ENCODE measurements at regions not wholly inside any gene's neighbourhood (a gene's known extent, or its start where the extent isn't known, plus 50 kb on each side); places are given as distances from the start of the nearest gene placed in this dataset.

DNA sequence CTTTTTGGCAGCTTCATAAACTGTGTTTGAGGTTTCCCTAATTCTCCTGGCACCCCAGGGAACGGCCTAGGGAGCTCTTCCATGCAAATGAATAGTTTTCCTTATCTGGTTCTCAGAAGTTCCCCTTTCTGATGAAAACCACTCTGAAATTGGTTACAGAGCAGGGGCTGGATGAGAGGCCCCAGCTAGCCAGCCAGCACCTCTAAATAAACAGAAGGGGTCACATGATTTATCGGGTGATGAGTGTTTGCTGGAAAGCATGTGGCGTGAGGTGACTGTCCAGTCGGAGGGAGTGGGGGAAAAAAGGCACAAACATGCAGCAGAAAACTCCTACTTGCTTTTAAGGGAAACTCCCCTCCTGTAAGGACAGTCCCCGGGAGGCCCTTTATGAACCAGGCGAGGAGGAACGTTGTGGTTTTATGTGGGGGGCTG is 261.2 kb upstream of the ANKRD55 start:
- H3K79me2 ChIP-seq (ENCODE audit: low read depth) = no peaks in the 10 kb centered on the region
- DNase-seq = no peak
- CTCF ChIA-PET = no interaction called here
- no peak overlapping the region for H3K4me3 ChIP-seq
- TF ChIP-seq EZH2 (IDR thresholded peaks at IDR 0.05; ENCODE audit: low read depth) = no peak
- TF ChIP-seq, protein P1, sequence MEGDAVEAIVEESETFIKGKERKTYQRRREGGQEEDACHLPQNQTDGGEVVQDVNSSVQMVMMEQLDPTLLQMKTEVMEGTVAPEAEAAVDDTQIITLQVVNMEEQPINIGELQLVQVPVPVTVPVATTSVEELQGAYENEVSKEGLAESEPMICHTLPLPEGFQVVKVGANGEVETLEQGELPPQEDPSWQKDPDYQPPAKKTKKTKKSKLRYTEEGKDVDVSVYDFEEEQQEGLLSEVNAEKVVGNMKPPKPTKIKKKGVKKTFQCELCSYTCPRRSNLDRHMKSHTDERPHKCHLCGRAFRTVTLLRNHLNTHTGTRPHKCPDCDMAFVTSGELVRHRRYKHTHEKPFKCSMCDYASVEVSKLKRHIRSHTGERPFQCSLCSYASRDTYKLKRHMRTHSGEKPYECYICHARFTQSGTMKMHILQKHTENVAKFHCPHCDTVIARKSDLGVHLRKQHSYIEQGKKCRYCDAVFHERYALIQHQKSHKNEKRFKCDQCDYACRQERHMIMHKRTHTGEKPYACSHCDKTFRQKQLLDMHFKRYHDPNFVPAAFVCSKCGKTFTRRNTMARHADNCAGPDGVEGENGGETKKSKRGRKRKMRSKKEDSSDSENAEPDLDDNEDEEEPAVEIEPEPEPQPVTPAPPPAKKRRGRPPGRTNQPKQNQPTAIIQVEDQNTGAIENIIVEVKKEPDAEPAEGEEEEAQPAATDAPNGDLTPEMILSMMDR (conservative IDR thresholded peaks at IDR 0.05) = no peak
- intact Hi-C loops (cut with micrococcal nuclease; ENCODE audit: unreplicated experiment) = no loop called here
- H3K9me3 ChIP-seq (ENCODE audit: insufficient read depth, low read depth) = no peaks in the 10 kb centered on the region
- H2AFZ ChIP-seq = no peak overlapping the region
- H3K36me3 ChIP-seq (ENCODE audit: low read depth) = no peaks in the 10 kb centered on the region
- no peaks in the 10 kb centered on the region for H3K9me2 ChIP-seq (ENCODE audit: insufficient read depth)
- H3K27ac ChIP-seq = no peak overlapping the region
- no peaks in the 10 kb centered on the region for H3K27me3 ChIP-seq (ENCODE audit: insufficient read depth, low read depth)
- POLR2A ChIA-PET (ENCODE audit: unreplicated experiment) = no interaction called here
- no peaks in the 10 kb centered on the region for H4K20me1 ChIP-seq (ENCODE audit: insufficient read depth)
- BruUV-seq (replicated peaks) = no TSS peak
- no peak overlapping the region for H3K4me2 ChIP-seq
- peaks cover 19% of the 10 kb centered on the region for H3F3A ChIP-seq (ENCODE audit: insufficient read depth, low read depth)
- H3K4me1 ChIP-seq (replicated peaks; ENCODE audit: insufficient read depth) = peaks cover 28% of the 10 kb centered on the region

DNA sequence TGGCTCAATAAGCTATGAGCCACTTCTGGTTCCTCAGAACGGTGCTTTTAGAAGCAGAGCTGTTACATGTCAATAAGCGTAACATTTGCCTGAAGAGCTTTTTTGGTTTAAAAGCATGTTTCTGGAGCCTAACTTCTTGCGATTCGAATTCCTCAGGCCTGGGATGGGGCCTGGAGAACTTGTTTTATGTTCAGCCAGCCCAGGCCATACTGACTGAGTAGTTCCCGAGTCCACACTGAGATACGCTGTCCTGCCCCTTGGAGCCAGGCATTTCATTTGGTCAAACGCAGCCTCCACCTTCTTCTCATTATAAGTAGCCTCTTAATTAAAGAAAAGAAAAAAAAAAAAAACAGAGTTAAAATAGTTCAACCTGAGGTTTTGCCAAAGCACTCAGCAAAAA is 260.6 kb upstream of the ANKRD55 start:
- intact Hi-C loops (cut with micrococcal nuclease; ENCODE audit: unreplicated experiment) = no loop called here
- Histone ChIP-seq H4K20me1 (ENCODE audit: insufficient read depth) (no peaks in the 10 kb centered on the region), H3K36me3 (ENCODE audit: low read depth) (no peaks in the 10 kb centered on the region), H3K4me2 (no peak overlapping the region), H3K9me2 (ENCODE audit: insufficient read depth) (no peaks in the 10 kb centered on the region), H3K79me2 (ENCODE audit: low read depth) (no peaks in the 10 kb centered on the region), H3K9me3 (ENCODE audit: insufficient read depth, low read depth) (no peaks in the 10 kb centered on the region), H3K4me1 (replicated peaks; ENCODE audit: insufficient read depth) (peaks cover 32% of the 10 kb centered on the region), H2AFZ (no peak overlapping the region), H3F3A (ENCODE audit: insufficient read depth, low read depth) (peaks cover 19% of the 10 kb centered on the region), H3K27ac (no peak overlapping the region), H3K4me3 (no peak overlapping the region), H3K27me3 (ENCODE audit: insufficient read depth, low read depth) (no peaks in the 10 kb centered on the region)
- ChIA-PET CTCF (no interaction called here), POLR2A (ENCODE audit: unreplicated experiment) (no interaction called here)
- no peak for TF ChIP-seq EZH2 (IDR thresholded peaks at IDR 0.05; ENCODE audit: low read depth)
- TF ChIP-seq, protein P1 (conservative IDR thresholded peaks at IDR 0.05) = no peak
- BruUV-seq (replicated peaks) = no TSS peak
- DNase-seq = no peak

- intact Hi-C loops (cut with micrococcal nuclease; ENCODE audit: unreplicated experiment) = no loop called here
- CTCF ChIA-PET = no interaction called here
- H3K36me3 ChIP-seq (ENCODE audit: low read depth) = no peaks in the 10 kb centered on the region
- H3K27me3 ChIP-seq (ENCODE audit: insufficient read depth, low read depth) = no peaks in the 10 kb centered on the region
- peaks cover 19% of the 10 kb centered on the region for H3F3A ChIP-seq (ENCODE audit: insufficient read depth, low read depth)
- no peak for DNase-seq
- no TSS peak for BruUV-seq (replicated peaks)
- no peaks in the 10 kb centered on the region for H3K9me3 ChIP-seq (ENCODE audit: insufficient read depth, low read depth)
- TF ChIP-seq EZH2 (IDR thresholded peaks at IDR 0.05; ENCODE audit: low read depth) = no peak
- TF ChIP-seq, protein P1 (conservative IDR thresholded peaks at IDR 0.05) = no peak
- H4K20me1 ChIP-seq (ENCODE audit: insufficient read depth) = no peaks in the 10 kb centered on the region
- no peaks in the 10 kb centered on the region for H3K9me2 ChIP-seq (ENCODE audit: insufficient read depth)
- POLR2A ChIA-PET (ENCODE audit: unreplicated experiment) = no interaction called here
- no peak overlapping the region for H3K4me3 ChIP-seq
- H3K27ac ChIP-seq = no peak overlapping the region
- peaks cover 32% of the 10 kb centered on the region for H3K4me1 ChIP-seq (replicated peaks; ENCODE audit: insufficient read depth)
- no peaks in the 10 kb centered on the region for H3K79me2 ChIP-seq (ENCODE audit: low read depth)
- no peak overlapping the region for H3K4me2 ChIP-seq
- H2AFZ ChIP-seq = no peak overlapping the region
Observed at GRCh38 chr5:56493308-56493707, 260.2 kb upstream of the ANKRD55 start.

Measured in PC-9 (cell line).